RWPE2 (cell line): ENCODE measurements at regions not wholly inside any gene's neighbourhood (a gene's known extent, or its start where the extent isn't known, plus 50 kb on each side); places are given as distances from the start of the nearest gene placed in this dataset.

Experiments
- ATAC-seq: fragments of 200-7000 bp; cut with Tn5 transposase; 3 replicates; pipeline ENCODE4 v1.9.1; 2021; ENCODE audit warnings: low read depth
- DNase-seq: peaks from one replicate; pipeline ENCODE4 v3.0.0-alpha.2; 2020; ENCODE audit warnings: low spot score
- H3K27ac ChIP-seq: fragments of 450-650 bp; 2 replicates; pipeline ENCODE4 v1.5.1; 2017; ENCODE audit warnings: mild to moderate bottlenecking; ENCODE audit not compliant: poor library complexity, severe bottlenecking
- H3K27me3 ChIP-seq: fragments of 250-450 bp; sonication (Bioruptor Pico); 2 replicates; pipeline ENCODE4 v1.5.1; 2021; ENCODE audit warnings: mild to moderate bottlenecking, moderate library complexity; ENCODE audit not compliant: insufficient read depth, poor library complexity, severe bottlenecking
- H3K36me3 ChIP-seq: fragments of 250-450 bp; sonication (Bioruptor Pico); 2 replicates; pipeline ENCODE4 v1.5.1; 2020; ENCODE audit warnings: low read depth, mild to moderate bottlenecking, moderate library complexity
- H3K4me1 ChIP-seq: fragments of 250-450 bp; sonication (Bioruptor Pico); 2 replicates; pipeline ENCODE4 v1.5.1; 2021; ENCODE audit warnings: mild to moderate bottlenecking, moderate library complexity; ENCODE audit not compliant: insufficient read depth, poor library complexity, severe bottlenecking
- H3K4me3 ChIP-seq: fragments of 250-450 bp; sonication (Bioruptor Pico); 2 replicates; pipeline ENCODE4 v1.5.1; 2021; ENCODE audit warnings: mild to moderate bottlenecking, moderate library complexity; ENCODE audit not compliant: severe bottlenecking
- H3K9me3 ChIP-seq: fragments of 250-450 bp; sonication (Bioruptor Pico); 2 replicates; pipeline ENCODE4 v1.5.1; 2021; ENCODE audit warnings: mild to moderate bottlenecking, moderate library complexity; ENCODE audit not compliant: severe bottlenecking
- CTCF ChIP-seq: fragments of 450-650 bp; IDR thresholded peaks from one replicate; pipeline ENCODE4 v1.5.1; 2017; ENCODE audit warnings: mild to moderate bottlenecking, moderate library complexity; ENCODE audit not compliant: poor library complexity, severe bottlenecking

- no peaks in the 10 kb centered on the region for H3K36me3 ChIP-seq
- no peak overlapping the region for H3K27ac ChIP-seq
- no peak for ATAC-seq
- H3K27me3 ChIP-seq, result no peaks in the 10 kb centered on the region
- no peak for DNase-seq
- H3K4me1 ChIP-seq, result no peaks in the 10 kb centered on the region
- no peak for TF ChIP-seq CTCF
- no peaks in the 10 kb centered on the region for H3K9me3 ChIP-seq
- H3K4me3 ChIP-seq, result no peak overlapping the region
Observed at GRCh38 chr12:20272161-20272560, 96.2 kb upstream of the PDE3A start.

- no peak for DNase-seq
- Histone ChIP-seq H3K27me3 (no peaks in the 10 kb centered on the region), H3K27ac (no peak overlapping the region), H3K4me1 (no peaks in the 10 kb centered on the region), H3K36me3 (no peaks in the 10 kb centered on the region), H3K9me3 (no peaks in the 10 kb centered on the region), H3K4me3 (no peak overlapping the region)
- TF ChIP-seq CTCF, result no peak
- ATAC-seq, result no peak
Observed at GRCh38 chr12:20272801-20273200, 95.5 kb upstream of the PDE3A start.

- H3K4me1 ChIP-seq, result no peaks in the 10 kb centered on the region
Observed at GRCh38 chr12:20274008-20274407, 94.3 kb upstream of the PDE3A start.

GRCh38 chr12:20278276-20278675 is 90.1 kb upstream of the PDE3A start:
- H3K4me1 ChIP-seq, result no peaks in the 10 kb centered on the region
- no peak overlapping the region for H3K27ac ChIP-seq
- no peaks in the 10 kb centered on the region for H3K9me3 ChIP-seq
- DNase-seq (no peak), ATAC-seq (no peak)
- H3K27me3 ChIP-seq, result no peaks in the 10 kb centered on the region
- no peaks in the 10 kb centered on the region for H3K36me3 ChIP-seq
- TF ChIP-seq CTCF, result no peak
- H3K4me3 ChIP-seq, result no peak overlapping the region

More at GRCh38 chr12:20274008-20274407, 94.3 kb upstream of the PDE3A start:
- Histone ChIP-seq H3K27ac (no peak overlapping the region), H3K9me3 (no peaks in the 10 kb centered on the region), H3K4me3 (no peak overlapping the region), H3K36me3 (no peaks in the 10 kb centered on the region), H3K27me3 (no peaks in the 10 kb centered on the region)
- no peak for TF ChIP-seq CTCF
- DNase-seq (no peak), ATAC-seq (no peak)

- DNase-seq (no peak), ATAC-seq (no peak)
- TF ChIP-seq CTCF, result no peak
- H3K4me3 ChIP-seq, result no peak overlapping the region
- no peaks in the 10 kb centered on the region for H3K4me1 ChIP-seq
- H3K9me3 ChIP-seq, result no peaks in the 10 kb centered on the region
- no peaks in the 10 kb centered on the region for H3K36me3 ChIP-seq
- no peaks in the 10 kb centered on the region for H3K27me3 ChIP-seq
- H3K27ac ChIP-seq, result no peak overlapping the region
Observed at GRCh38 chr12:20280515-20280914, 87.8 kb upstream of the PDE3A start.
